IMR-90 (cell line): ENCODE measurements at regions not wholly inside any gene's neighbourhood (a gene's known extent, or its start where the extent isn't known, plus 50 kb on each side); places are given as distances from the start of the nearest gene placed in this dataset.

ENCODE experiments used
- ATAC-seq: fragments of 200-7000 bp; cut with Tn5 transposase; 2 replicates; pipeline ENCODE4 v1.9.1; 2020; ENCODE audit warnings: low read depth, mild to moderate bottlenecking, moderate library complexity
- BruUV-seq: library from RNA; stranded (reverse); fragments of 400-500 nt; replicated peaks from 2 replicates; lab custom pipeline; 2021; lab: Mats Ljungman, UMichigan
- CTCF ChIA-PET: fragments of 300-600 bp; formaldehyde crosslinking; extraction: SDS; loops from one replicate; lab custom pipeline; 2021; ENCODE audit warnings: antibody characterized with exemption; lab: Yijun Ruan, JAX
- POLR2A ChIA-PET: fragments of 300-600 bp; sonication (Branson Sonifier 250); formaldehyde crosslinking; loops from one replicate; lab custom pipeline; 2022; ENCODE audit warnings: antibody characterized with exemption; ENCODE audit not compliant: unreplicated experiment; lab: Charles Lee
- DNase-seq: peaks from one replicate; pipeline ENCODE4 v3.0.0; 2013
- H2AFZ ChIP-seq: replicated peaks from 2 replicates; pipeline ENCODE3; 2013; ENCODE audit warnings: low read length, mild to moderate bottlenecking; ENCODE audit not compliant: poor library complexity
- H2AK5ac ChIP-seq: 2 replicates; pipeline ENCODE4 v1.6.1; 2013; ENCODE audit warnings: low read depth, low read length, inconsistent platforms
- H2AK9ac ChIP-seq: replicated peaks from 2 replicates; pipeline ENCODE3; 2013; ENCODE audit warnings: mild to moderate bottlenecking, low read depth, low read length, moderate library complexity; ENCODE audit not compliant: poor library complexity
- H2BK120ac ChIP-seq: 2 replicates; pipeline ENCODE4 v1.6.1; 2013; ENCODE audit warnings: low read depth, low read length, inconsistent platforms
- H2BK15ac ChIP-seq: 3 replicates; pipeline ENCODE4 v1.6.1; 2013; ENCODE audit warnings: low read depth, low read length, inconsistent platforms
- H2BK20ac ChIP-seq: 2 replicates; pipeline ENCODE4 v1.6.1; 2013; ENCODE audit warnings: low read depth, mild to moderate bottlenecking, inconsistent platforms, low read length, moderate library complexity
- H2BK5ac ChIP-seq: 2 replicates; pipeline ENCODE4 v1.6.1; 2013; ENCODE audit warnings: mild to moderate bottlenecking, low read depth, low read length, inconsistent platforms; ENCODE audit not compliant: poor library complexity, severe bottlenecking
- H3K14ac ChIP-seq: replicated peaks from 2 replicates; pipeline ENCODE4 v1.6.1; 2013; ENCODE audit warnings: low read depth, low read length, inconsistent platforms
- H3K18ac ChIP-seq: 2 replicates; pipeline ENCODE4 v1.6.1; 2013; ENCODE audit warnings: low read depth, low read length, control low read depth
- H3K23ac ChIP-seq: 2 replicates; pipeline ENCODE4 v1.6.1; 2013; ENCODE audit warnings: low read depth, low read length, inconsistent platforms
- H3K27ac ChIP-seq: 2 replicates; pipeline ENCODE4 v1.5.1; 2013; ENCODE audit warnings: mild to moderate bottlenecking, control low read depth, low read length; ENCODE audit not compliant: insufficient read depth
- H3K27me3 ChIP-seq: 2 replicates; pipeline ENCODE4 v1.6.1; 2013; ENCODE audit warnings: low read length; ENCODE audit not compliant: control insufficient read depth, insufficient read depth
- H3K36me3 ChIP-seq: 2 replicates; pipeline ENCODE4 v1.6.1; 2013; ENCODE audit warnings: low read length, mixed read lengths; ENCODE audit not compliant: control insufficient read depth, insufficient read depth
- H3K4ac ChIP-seq: 2 replicates; pipeline ENCODE4 v1.6.1; 2013; ENCODE audit warnings: low read depth, low read length, inconsistent platforms
- H3K4me1 ChIP-seq: 2 replicates; pipeline ENCODE4 v1.6.1; 2013; ENCODE audit warnings: low read length, mixed read lengths; ENCODE audit not compliant: control insufficient read depth, insufficient read depth
- H3K4me2 ChIP-seq: 2 replicates; pipeline ENCODE4 v1.6.1; 2013; ENCODE audit warnings: low read depth, mild to moderate bottlenecking, control low read depth, low read length, moderate library complexity
- H3K4me3 ChIP-seq: 2 replicates; pipeline ENCODE4 v1.5.1; 2013; ENCODE audit warnings: low read depth, mild to moderate bottlenecking, control low read depth, low read length, moderate library complexity; ENCODE audit not compliant: insufficient read depth
- H3K56ac ChIP-seq: 2 replicates; pipeline ENCODE4 v1.6.1; 2013; ENCODE audit warnings: low read length, inconsistent platforms; ENCODE audit not compliant: insufficient read depth; ENCODE audit errors: extremely low read depth
- H3K79me1 ChIP-seq, 2 experiments: 2 replicates each; pipeline ENCODE4 v1.6.1; 2013; ENCODE audit warnings: low read length in 2 of 2, inconsistent platforms in 1 of 2, low read depth in 1 of 2
- H3K9ac ChIP-seq: 2 replicates; pipeline ENCODE4 v1.6.1; 2013; ENCODE audit warnings: low read depth, low read length, control low read depth
- H3K9me1 ChIP-seq: 2 replicates; pipeline ENCODE4 v1.6.1; 2013; ENCODE audit warnings: low read length, inconsistent platforms; ENCODE audit not compliant: insufficient read depth
- H3K9me3 ChIP-seq: 2 replicates; pipeline ENCODE4 v1.6.1; 2013; ENCODE audit warnings: low read length; ENCODE audit not compliant: control insufficient read depth, insufficient read depth
- H4K20me1 ChIP-seq: 2 replicates; pipeline ENCODE4 v1.6.1; 2013; ENCODE audit warnings: low read length, inconsistent platforms; ENCODE audit not compliant: insufficient read depth
- H4K5ac ChIP-seq: 2 replicates; pipeline ENCODE4 v1.6.1; 2013; ENCODE audit warnings: mild to moderate bottlenecking, low read depth, low read length, control low read depth
- H4K8ac ChIP-seq, 2 experiments: 2 replicates each; pipeline ENCODE4 v1.6.1; 2013; ENCODE audit warnings: low read depth in 2 of 2, low read length in 2 of 2, control low read depth in 1 of 2, inconsistent platforms in 1 of 2
- H4K91ac ChIP-seq: 2 replicates; pipeline ENCODE4 v1.6.1; 2013; ENCODE audit warnings: low read depth, low read length, inconsistent platforms; ENCODE audit not compliant: insufficient read depth
- CEBPB ChIP-seq: IDR thresholded peaks from 2 replicates; pipeline ENCODE4 v1.6.1; 2012; ENCODE audit warnings: low read depth, low read length, improper control_type of control experiment
- MAFK ChIP-seq: IDR thresholded peaks from 2 replicates; pipeline ENCODE4 v1.6.1; 2012; ENCODE audit warnings: low read depth, low read length, improper control_type of control experiment
- NFE2L2 ChIP-seq: fragments of 150-350 bp; IDR thresholded peaks from 2 replicates; pipeline ENCODE4 v1.6.1; 2016; ENCODE audit warnings: low read depth, mild to moderate bottlenecking, low read length
- RFX5 ChIP-seq: IDR thresholded peaks from 2 replicates; pipeline ENCODE4 v1.8.0; 2012; ENCODE audit warnings: low read depth, mild to moderate bottlenecking, low read length, moderate library complexity
- WGBS, 2 experiments: methylation state at CpG; one replicate each; pipeline versions ENCODE4 v1.1.5 to v1.1.7; 2013; ENCODE audit warnings: missing lambda C conversion rate in 2 of 2; ENCODE audit not compliant: insufficient read length in 1 of 2; ENCODE audit errors: extremely low coverage in 2 of 2; 5-methylcytosine and 5-hydroxymethylcytosine counted together
- dilution Hi-C: fragments of 300-500 bp; cut with HindIII; formaldehyde crosslinking; loops from one replicate; pipeline ENCODE4 v1.14.3; 2018; ENCODE audit warnings: low sequenced_read_pairs; ENCODE audit not compliant: unreplicated experiment
- in situ Hi-C: fragments of 300-500 bp; cut with MboI; formaldehyde crosslinking; loops from 3 replicates; pipeline ENCODE4 v1.14.3; 2019; ENCODE audit warnings: low sequenced_read_pairs, inconsistent platforms, mixed read lengths
- intact Hi-C: fragments of 100-400 bp; cut with micrococcal nuclease; formaldehyde crosslinking; loops from 2 replicates; pipeline ENCODE4 v1.10.0; 2022
- TF ChIP-seq, protein P1 (sequence below): fragments of 150-350 bp; IDR thresholded peaks from 2 replicates; pipeline ENCODE4 v1.6.1; 2016; ENCODE audit warnings: low read depth, mild to moderate bottlenecking, low read length, moderate library complexity, borderline replicate concordance

DNA sequence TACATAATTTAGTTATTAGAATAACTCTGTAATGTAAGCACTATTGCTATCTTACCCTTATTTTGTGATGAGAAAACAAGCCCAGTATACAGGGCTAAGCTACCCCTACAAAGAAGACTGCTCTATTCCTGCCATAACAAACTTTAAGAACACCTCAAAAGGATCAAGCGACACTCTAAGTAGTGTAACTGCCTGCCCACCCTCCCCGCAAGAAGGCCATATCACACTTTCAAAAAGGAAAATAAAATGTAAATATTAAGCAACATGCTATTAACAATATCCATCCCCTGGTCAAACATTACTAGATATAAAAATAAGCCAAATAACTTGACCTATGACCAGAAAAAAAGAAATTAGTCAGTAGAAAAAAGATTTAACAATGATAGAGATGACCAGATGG, 741.7 kb upstream of the CNTNAP5 start:
- Histone ChIP-seq H3K18ac (no peak overlapping the region), H3K36me3 (no peaks in the 10 kb centered on the region), H2AK9ac (no peak overlapping the region), H3K14ac (no peak overlapping the region), H4K8ac (no peak overlapping the region), H2AFZ (no peak overlapping the region), H3K9ac (no peak overlapping the region), H3K9me1 (no peaks in the 10 kb centered on the region), H3K4ac (no peak overlapping the region), H3K23ac (no peak overlapping the region), H3K4me2 (no peak overlapping the region), H4K20me1 (no peaks in the 10 kb centered on the region), H2BK5ac (no peak overlapping the region), H3K4me1 (no peaks in the 10 kb centered on the region), H3K79me1 (no peaks in the 10 kb centered on the region), H3K27ac (no peak overlapping the region), H2AK5ac (no peak overlapping the region), H4K5ac (no peak overlapping the region), H3K27me3 (no peaks in the 10 kb centered on the region), H3K4me3 (no peak overlapping the region), H2BK120ac (no peak overlapping the region), H2BK15ac (no peak overlapping the region), H3K56ac (no peak overlapping the region), H4K91ac (no peak overlapping the region), H3K9me3 (no peaks in the 10 kb centered on the region), H2BK20ac (no peak overlapping the region)
- ATAC-seq (no peak), DNase-seq (no peak)
- intact Hi-C loops = no loop called here
- TF ChIP-seq NFE2L2 (no peak), MAFK (no peak), RFX5 (no peak), CEBPB (no peak)
- TF ChIP-seq, protein P1, sequence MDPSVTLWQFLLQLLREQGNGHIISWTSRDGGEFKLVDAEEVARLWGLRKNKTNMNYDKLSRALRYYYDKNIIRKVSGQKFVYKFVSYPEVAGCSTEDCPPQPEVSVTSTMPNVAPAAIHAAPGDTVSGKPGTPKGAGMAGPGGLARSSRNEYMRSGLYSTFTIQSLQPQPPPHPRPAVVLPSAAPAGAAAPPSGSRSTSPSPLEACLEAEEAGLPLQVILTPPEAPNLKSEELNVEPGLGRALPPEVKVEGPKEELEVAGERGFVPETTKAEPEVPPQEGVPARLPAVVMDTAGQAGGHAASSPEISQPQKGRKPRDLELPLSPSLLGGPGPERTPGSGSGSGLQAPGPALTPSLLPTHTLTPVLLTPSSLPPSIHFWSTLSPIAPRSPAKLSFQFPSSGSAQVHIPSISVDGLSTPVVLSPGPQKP = no peak
- ChIA-PET POLR2A (no interaction called here), CTCF (no interaction called here)
- no TSS peak for BruUV-seq
- dilution Hi-C loops = no loop called here
- in situ Hi-C loops = no loop called here
- no CpG with 5 or more reads among the region's 2 CpGs for WGBS, 2 experiments
